ENCODE measurements at regions not wholly inside any gene's neighbourhood (a gene's known extent, or its start where the extent isn't known, plus 50 kb on each side); places are given as distances from the start of the nearest gene placed in this dataset.

GRCh38 chr22:46070215-46070802 is 80.0 kb upstream of the PPARA start:
- ATAC-seq (ENCODE audit: low FRiP score) (peak; percentile 15), DNase-seq (ENCODE audit: low spot score) (no peak)
- no peak for TF ChIP-seq CTCF (IDR thresholded peaks at IDR 0.05)

- TF ChIP-seq CTCF (IDR thresholded peaks at IDR 0.05), result no peak
- ATAC-seq (ENCODE audit: low FRiP score) (peak; percentile 43), DNase-seq (ENCODE audit: low spot score) (no peak)
Measured at GRCh38 chr22:46070803-46071450, 79.4 kb upstream of the PPARA start.

- no peak for DNase-seq (ENCODE audit: low spot score)
- peak; percentile 28 for ATAC-seq (ENCODE audit: low FRiP score)
- TF ChIP-seq CTCF (IDR thresholded peaks at IDR 0.05), result no peak
Measured at GRCh38 chr22:46071451-46072109, 78.7 kb upstream of the PPARA start.

GRCh38 chr22:46072110-46072881 is 78.0 kb upstream of the PPARA start:
- DNase-seq (ENCODE audit: low spot score), result no peak
- no peak for ATAC-seq (ENCODE audit: low FRiP score)
- TF ChIP-seq CTCF (IDR thresholded peaks at IDR 0.05), result no peak

- DNase-seq (ENCODE audit: low spot score) (no peak), ATAC-seq (ENCODE audit: low FRiP score) (no peak)
- no peak for TF ChIP-seq CTCF (IDR thresholded peaks at IDR 0.05)
Measured at GRCh38 chr22:46072981-46073682, 77.2 kb upstream of the PPARA start.

GRCh38 chr22:46073683-46074504 is 76.4 kb upstream of the PPARA start:
- TF ChIP-seq CTCF (IDR thresholded peaks at IDR 0.05), result no peak
- no peak for ATAC-seq (ENCODE audit: low FRiP score)
- no peak for DNase-seq (ENCODE audit: low spot score)
